ENCODE measurements at regions not wholly inside any gene's neighbourhood (a gene's known extent, or its start where the extent isn't known, plus 50 kb on each side); places are given as distances from the start of the nearest gene placed in this dataset.

GRCh38 chr14:52154992-52155650, 86.3 kb upstream of the NID2 start:
- Histone ChIP-seq H2AFZ (ENCODE audit: insufficient read depth, low read depth, low read length, poor library complexity, severe bottlenecking) (no peak overlapping the region), H3K4me3 (replicated peaks in 1 of 3; ENCODE audit: low read depth in 2 of 3, low read length in 3 of 3) (no peak overlapping the region), H3K79me2 (ENCODE audit: insufficient read depth, low read length) (no peaks in the 10 kb centered on the region), H3K4me1 (ENCODE audit: control insufficient read depth in 1 of 2, insufficient read depth in 2 of 2, low read length in 2 of 2) (no peaks in the 10 kb centered on the region), H3K9me3 (replicated peaks in 1 of 2; ENCODE audit: control insufficient read depth in 1 of 2, insufficient read depth in 1 of 2, low read length in 2 of 2) (no peaks in the 10 kb centered on the region), H3K27me3 (ENCODE audit: control insufficient read depth in 2 of 2, insufficient read depth in 2 of 2, low read length in 2 of 2) (no peaks in the 10 kb centered on the region), H4K20me1 (ENCODE audit: insufficient read depth, low read length) (no peaks in the 10 kb centered on the region), H3K36me3 (replicated peaks in 1 of 2; ENCODE audit: control insufficient read depth in 1 of 2, insufficient read depth in 2 of 2, low read length in 2 of 2) (no peaks in the 10 kb centered on the region), H3K27ac (ENCODE audit: low read depth in 1 of 2, low read length in 2 of 2) (no peak overlapping the region), H3K9ac (ENCODE audit: insufficient read depth, low read length, poor library complexity, severe bottlenecking) (no peak overlapping the region), H3K4me2 (replicated peaks; ENCODE audit: extremely low read depth, low read length, poor library complexity, severe bottlenecking) (no peak overlapping the region)
- Mint-ChIP-seq H3K27ac (no peak overlapping the region), H3K36me3 (no peaks in the 10 kb centered on the region), H3K4me1 (no peaks in the 10 kb centered on the region), H3K4me3 (no peak overlapping the region), H3K9me3 (peaks cover 0 to 8% (median 5%) of the 10 kb centered on the region in 7 donors), H3K27me3 (ENCODE audit: low read depth in 3 of 3) (peaks cover 0 to 6% (median 3%) of the 10 kb centered on the region in 3 donors)
- no peak for TF ChIP-seq CTCF (IDR thresholded peaks at IDR 0.05)
- intact Hi-C loops (cut with micrococcal nuclease): no loop called here
- no CpG with 5 or more reads among the region's 4 CpGs for WGBS (ENCODE audit: insufficient coverage)
- no peak for DNase-seq

GRCh38 chr14:52153939-52154338, 85.1 kb upstream of the NID2 start:
- H3K27me3 ChIP-seq (ENCODE audit: control insufficient read depth in 2 of 2, insufficient read depth in 2 of 2, low read length in 2 of 2): no peaks in the 10 kb centered on the region
- no peaks in the 10 kb centered on the region for H4K20me1 ChIP-seq (ENCODE audit: insufficient read depth, low read length)
- H3K79me2 ChIP-seq (ENCODE audit: insufficient read depth, low read length): no peaks in the 10 kb centered on the region
- Mint-ChIP-seq H3K9me3 (peaks cover 0 to 8% (median 5%) of the 10 kb centered on the region in 7 donors), H3K4me3 (no peak overlapping the region), H3K27ac (no peak overlapping the region), H3K27me3 (ENCODE audit: low read depth in 3 of 3) (peaks cover 0 to 6% (median 3%) of the 10 kb centered on the region in 3 donors), H3K4me1 (no peaks in the 10 kb centered on the region), H3K36me3 (no peaks in the 10 kb centered on the region)
- H3K36me3 ChIP-seq (replicated peaks in 1 of 2; ENCODE audit: control insufficient read depth in 1 of 2, insufficient read depth in 2 of 2, low read length in 2 of 2): no peaks in the 10 kb centered on the region
- no peak overlapping the region for H2AFZ ChIP-seq (ENCODE audit: insufficient read depth, low read depth, low read length, poor library complexity, severe bottlenecking)
- TF ChIP-seq CTCF (IDR thresholded peaks at IDR 0.05): no peak
- intact Hi-C loops (cut with micrococcal nuclease): no loop called here
- H3K27ac ChIP-seq (ENCODE audit: low read depth in 1 of 2, low read length in 2 of 2): no peak overlapping the region
- no CpG with 5 or more reads among the region's 1 CpG for WGBS (ENCODE audit: insufficient coverage)
- H3K4me1 ChIP-seq (ENCODE audit: control insufficient read depth in 1 of 2, insufficient read depth in 2 of 2, low read length in 2 of 2): no peaks in the 10 kb centered on the region
- no peak for DNase-seq
- no peaks in the 10 kb centered on the region for H3K9me3 ChIP-seq (replicated peaks in 1 of 2; ENCODE audit: control insufficient read depth in 1 of 2, insufficient read depth in 1 of 2, low read length in 2 of 2)
- H3K4me3 ChIP-seq (replicated peaks in 1 of 3; ENCODE audit: low read depth in 2 of 3, low read length in 3 of 3): no peak overlapping the region
- H3K9ac ChIP-seq (ENCODE audit: insufficient read depth, low read length, poor library complexity, severe bottlenecking): no peak overlapping the region
- H3K4me2 ChIP-seq (replicated peaks; ENCODE audit: extremely low read depth, low read length, poor library complexity, severe bottlenecking): no peak overlapping the region
